NK-92 treated with Interleukin-12 subunit alpha and Interleukin-12 subunit beta, amount 100 ng/mL, for 24 hours (cell line): ENCODE measurements at regions not wholly inside any gene's neighbourhood (a gene's known extent, or its start where the extent isn't known, plus 50 kb on each side); places are given as distances from the start of the nearest gene placed in this dataset.

Experiments
- DNase-seq: peaks from one replicate; lab custom pipeline; 2025; lab: John Stamatoyannopoulos, UW

GRCh38 chr17:56737421-56738161 lies 96.1 kb downstream of the C17orf67 start:
- peak; percentile 62 for DNase-seq

- DNase-seq: no peak
Observed at GRCh38 chr17:56739376-56739775, 94.3 kb downstream of the C17orf67 start.

- DNase-seq: no peak
Observed at GRCh38 chr17:56739776-56740175, 93.9 kb downstream of the C17orf67 start.

DNA sequence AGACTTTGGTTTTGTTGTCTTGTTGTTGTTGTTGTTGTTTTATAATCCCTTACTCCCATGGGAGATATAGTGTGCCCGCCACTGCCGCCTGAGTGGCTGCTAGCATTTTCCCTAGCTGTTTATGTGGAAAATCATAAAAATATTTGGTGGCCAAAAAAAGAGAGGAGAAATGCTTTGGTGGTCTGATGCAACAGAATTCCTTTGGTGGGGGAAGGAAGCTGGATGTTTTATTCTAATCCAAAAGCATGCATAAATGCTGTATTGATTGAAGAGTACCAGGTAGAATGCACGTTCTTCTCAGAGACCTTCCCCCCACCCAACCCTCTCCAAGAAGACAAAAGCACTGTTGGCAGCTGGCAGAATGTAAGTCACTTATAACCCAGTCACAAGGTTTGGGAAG lies 93.2 kb downstream of the C17orf67 start:
- DNase-seq: no peak
